ENCODE measurements at regions not wholly inside any gene's neighbourhood (a gene's known extent, or its start where the extent isn't known, plus 50 kb on each side); places are given as distances from the start of the nearest gene placed in this dataset.

DNA sequence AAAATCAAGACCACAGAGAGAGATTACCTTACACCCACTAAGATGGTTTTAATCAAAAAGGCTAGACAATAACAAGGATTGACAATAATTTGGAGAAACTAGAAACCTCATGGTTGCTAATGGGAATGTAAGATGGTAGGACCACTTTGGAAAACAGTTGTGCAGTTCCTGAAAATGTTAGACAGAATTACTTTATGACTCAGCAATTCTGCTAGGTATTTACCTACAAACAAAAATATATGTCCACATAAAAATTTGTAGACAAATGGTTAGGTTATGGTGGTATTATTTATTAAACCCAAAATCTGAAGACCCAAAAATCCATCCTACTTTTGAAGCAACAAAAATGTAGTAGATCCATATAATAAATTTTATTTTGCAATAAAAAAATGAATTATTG lies 1027.0 kb upstream of the ADGRL3 start:
- intact Hi-C loops (cut with micrococcal nuclease; ENCODE audit: unreplicated experiment), result no loop called here
- no peaks in the 10 kb centered on the region for H3K9me3 ChIP-seq (ENCODE audit: low read length)
- H2AFZ ChIP-seq (ENCODE audit: low read length), result no peak overlapping the region
- in situ Hi-C loops (cut with HindIII; ENCODE audit: extremely low pct_ligation_motif_present, low pct_unique_long_range_greater_than_20kb), result no loop called here
- no peak for ATAC-seq
- no peaks in the 10 kb centered on the region for H3K79me2 ChIP-seq (ENCODE audit: insufficient read depth, low read length)
- no peaks in the 10 kb centered on the region for H3K27me3 ChIP-seq (ENCODE audit: control insufficient read depth in 1 of 2, insufficient read depth in 2 of 2, low read length in 2 of 2)
- no peak overlapping the region for H3K9ac ChIP-seq (ENCODE audit: insufficient read depth, low read depth, low read length)
- no peak overlapping the region for H3K4me3 ChIP-seq (replicated peaks in 1 of 3; ENCODE audit: insufficient read depth in 1 of 3, low read depth in 2 of 3, low read length in 3 of 3)
- H4K20me1 ChIP-seq (ENCODE audit: insufficient read depth, low read length), result no peaks in the 10 kb centered on the region
- BruUV-seq (replicated peaks), result no TSS peak
- H3K27ac ChIP-seq (ENCODE audit: extremely low read length, insufficient read depth, low read length), result no peak overlapping the region
- FAIRE-seq, result no peak
- ChIA-PET CTCF (ENCODE audit: low intra/inter-chr PET ratio, low total read pairs) (no interaction called here), POLR2A (no interaction called here)
- H3K4me2 ChIP-seq (ENCODE audit: low read depth, low read length), result no peak overlapping the region
- H3K36me3 ChIP-seq (replicated peaks in 1 of 2; ENCODE audit: control insufficient read depth in 1 of 2, insufficient read depth in 2 of 2, low read length in 2 of 2), result no peaks in the 10 kb centered on the region
- no peak for DNase-seq (ENCODE audit: low spot score)
- TF ChIP-seq SRF (IDR thresholded peaks at IDR 0.05; ENCODE audit: low read depth, low read length) (no peak), ESRRA (CRISPR knock-in tag; IDR thresholded peaks at IDR 0.05; ENCODE audit: low read depth) (no peak), NFE2L2 (IDR thresholded peaks at IDR 0.05; ENCODE audit: low read length) (peak; percentile 51; the same call in 1 of the 2 replicates), ZNF205 (CRISPR knock-in tag; IDR thresholded peaks at IDR 0.05) (no peak), ZNF878 (CRISPR knock-in tag; IDR thresholded peaks at IDR 0.05) (no peak), ZNF652 (CRISPR knock-in tag; IDR thresholded peaks at IDR 0.05; ENCODE audit: borderline replicate concordance, low read depth) (no peak), MAFF (IDR thresholded peaks at IDR 0.05; ENCODE audit: low read depth, low read length) (peak; percentile 5; the same call in 1 of the 2 replicates), ZNF720 (CRISPR knock-in tag; IDR thresholded peaks at IDR 0.05) (no peak), ZNF709 (CRISPR knock-in tag; IDR thresholded peaks at IDR 0.05) (no peak), HOXA7 (CRISPR knock-in tag; IDR thresholded peaks at IDR 0.05) (no peak), SAFB2 (CRISPR knock-in tag; IDR thresholded peaks at IDR 0.05; ENCODE audit: borderline replicate concordance, low read depth) (no peak), MAFK (conservative IDR thresholded peaks at IDR 0.05 in 1 of 2, IDR thresholded peaks at IDR 0.05 in 1 of 2; ENCODE audit: low read length in 2 of 2) (peak; percentile 34 to 60; a peak in 2 of 4 replicates)
- TF ChIP-seq, protein P1, sequence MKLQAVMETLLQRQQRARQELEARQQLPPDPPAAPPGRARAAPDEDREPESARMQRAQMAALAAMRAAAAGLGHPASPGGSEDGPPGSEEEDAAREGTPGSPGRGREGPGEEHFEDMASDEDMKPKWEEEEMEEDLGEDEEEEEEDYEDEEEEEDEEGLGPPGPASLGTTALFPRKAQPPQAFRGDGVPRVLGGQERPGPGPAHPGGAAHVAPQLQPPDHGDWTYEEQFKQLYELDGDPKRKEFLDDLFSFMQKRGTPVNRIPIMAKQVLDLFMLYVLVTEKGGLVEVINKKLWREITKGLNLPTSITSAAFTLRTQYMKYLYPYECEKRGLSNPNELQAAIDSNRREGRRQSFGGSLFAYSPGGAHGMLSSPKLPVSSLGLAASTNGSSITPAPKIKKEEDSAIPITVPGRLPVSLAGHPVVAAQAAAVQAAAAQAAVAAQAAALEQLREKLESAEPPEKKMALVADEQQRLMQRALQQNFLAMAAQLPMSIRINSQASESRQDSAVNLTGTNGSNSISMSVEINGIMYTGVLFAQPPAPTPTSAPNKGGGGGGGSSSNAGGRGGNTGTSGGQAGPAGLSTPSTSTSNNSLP (IDR thresholded peaks at IDR 0.05; ENCODE audit: low read depth, low read length), result no peak
- TF ChIP-seq, protein P2, sequence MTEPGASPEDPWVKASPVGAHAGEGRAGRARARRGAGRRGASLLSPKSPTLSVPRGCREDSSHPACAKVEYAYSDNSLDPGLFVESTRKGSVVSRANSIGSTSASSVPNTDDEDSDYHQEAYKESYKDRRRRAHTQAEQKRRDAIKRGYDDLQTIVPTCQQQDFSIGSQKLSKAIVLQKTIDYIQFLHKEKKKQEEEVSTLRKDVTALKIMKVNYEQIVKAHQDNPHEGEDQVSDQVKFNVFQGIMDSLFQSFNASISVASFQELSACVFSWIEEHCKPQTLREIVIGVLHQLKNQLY (CRISPR knock-in tag; IDR thresholded peaks at IDR 0.05), result no peak
- TF ChIP-seq, protein P3, sequence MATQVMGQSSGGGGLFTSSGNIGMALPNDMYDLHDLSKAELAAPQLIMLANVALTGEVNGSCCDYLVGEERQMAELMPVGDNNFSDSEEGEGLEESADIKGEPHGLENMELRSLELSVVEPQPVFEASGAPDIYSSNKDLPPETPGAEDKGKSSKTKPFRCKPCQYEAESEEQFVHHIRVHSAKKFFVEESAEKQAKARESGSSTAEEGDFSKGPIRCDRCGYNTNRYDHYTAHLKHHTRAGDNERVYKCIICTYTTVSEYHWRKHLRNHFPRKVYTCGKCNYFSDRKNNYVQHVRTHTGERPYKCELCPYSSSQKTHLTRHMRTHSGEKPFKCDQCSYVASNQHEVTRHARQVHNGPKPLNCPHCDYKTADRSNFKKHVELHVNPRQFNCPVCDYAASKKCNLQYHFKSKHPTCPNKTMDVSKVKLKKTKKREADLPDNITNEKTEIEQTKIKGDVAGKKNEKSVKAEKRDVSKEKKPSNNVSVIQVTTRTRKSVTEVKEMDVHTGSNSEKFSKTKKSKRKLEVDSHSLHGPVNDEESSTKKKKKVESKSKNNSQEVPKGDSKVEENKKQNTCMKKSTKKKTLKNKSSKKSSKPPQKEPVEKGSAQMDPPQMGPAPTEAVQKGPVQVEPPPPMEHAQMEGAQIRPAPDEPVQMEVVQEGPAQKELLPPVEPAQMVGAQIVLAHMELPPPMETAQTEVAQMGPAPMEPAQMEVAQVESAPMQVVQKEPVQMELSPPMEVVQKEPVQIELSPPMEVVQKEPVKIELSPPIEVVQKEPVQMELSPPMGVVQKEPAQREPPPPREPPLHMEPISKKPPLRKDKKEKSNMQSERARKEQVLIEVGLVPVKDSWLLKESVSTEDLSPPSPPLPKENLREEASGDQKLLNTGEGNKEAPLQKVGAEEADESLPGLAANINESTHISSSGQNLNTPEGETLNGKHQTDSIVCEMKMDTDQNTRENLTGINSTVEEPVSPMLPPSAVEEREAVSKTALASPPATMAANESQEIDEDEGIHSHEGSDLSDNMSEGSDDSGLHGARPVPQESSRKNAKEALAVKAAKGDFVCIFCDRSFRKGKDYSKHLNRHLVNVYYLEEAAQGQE (IDR thresholded peaks at IDR 0.05; ENCODE audit: borderline replicate concordance in 1 of 2, low read depth in 1 of 2, low read length in 2 of 2), result no peak
- no peaks in the 10 kb centered on the region for H3K4me1 ChIP-seq (ENCODE audit: insufficient read depth, low read length)
